ENCODE measurements at regions not wholly inside any gene's neighbourhood (a gene's known extent, or its start where the extent isn't known, plus 50 kb on each side); places are given as distances from the start of the nearest gene placed in this dataset.

GRCh38 chr3:145133281-145133680 is 1027.7 kb downstream of the PLOD2 start:
- H3K36me3 Mint-ChIP-seq, result no peaks in the 10 kb centered on the region
- no peaks in the 10 kb centered on the region for H3K27me3 Mint-ChIP-seq
- H3K4me3 Mint-ChIP-seq, result no peak overlapping the region
- ATAC-seq (ENCODE audit: low read depth), result no peak
- H3K27ac Mint-ChIP-seq, result no peak overlapping the region
- H3K4me1 Mint-ChIP-seq, result no peaks in the 10 kb centered on the region
- DNase-seq (ENCODE audit: low spot score in 2 of 2), result no peak
- no peaks in the 10 kb centered on the region for H3K9me3 Mint-ChIP-seq

GRCh38 chr3:145134738-145135137 is 1026.2 kb downstream of the PLOD2 start:
- Mint-ChIP-seq H3K9me3 (no peaks in the 10 kb centered on the region), H3K36me3 (no peaks in the 10 kb centered on the region), H3K4me1 (no peaks in the 10 kb centered on the region), H3K27ac (no peak overlapping the region), H3K27me3 (no peaks in the 10 kb centered on the region), H3K4me3 (no peak overlapping the region)
- ATAC-seq (ENCODE audit: low read depth) (no peak), DNase-seq (ENCODE audit: low spot score in 2 of 2) (no peak)

GRCh38 chr3:145144361-145144760 is 1016.6 kb downstream of the PLOD2 start:
- Mint-ChIP-seq H3K4me1 (no peaks in the 10 kb centered on the region), H3K4me3 (no peak overlapping the region), H3K27ac (no peak overlapping the region), H3K27me3 (no peaks in the 10 kb centered on the region), H3K9me3 (peaks cover 2% of the 10 kb centered on the region), H3K36me3 (no peaks in the 10 kb centered on the region)
- no peak for DNase-seq (ENCODE audit: low spot score in 2 of 2)
- no peak for ATAC-seq (ENCODE audit: low read depth)

- H3K27me3 Mint-ChIP-seq, result no peaks in the 10 kb centered on the region
- DNase-seq (ENCODE audit: low spot score in 2 of 2), result no peak
Measured at GRCh38 chr3:145145461-145145860, 1015.5 kb downstream of the PLOD2 start.

GRCh38 chr3:145159640-145160039 is 1001.3 kb downstream of the PLOD2 start:
- no peaks in the 10 kb centered on the region for H3K36me3 Mint-ChIP-seq
- no peaks in the 10 kb centered on the region for H3K9me3 Mint-ChIP-seq
- H3K4me3 Mint-ChIP-seq, result no peak overlapping the region
- no peak for ATAC-seq (ENCODE audit: low read depth)
- no peak for DNase-seq (ENCODE audit: low spot score in 2 of 2)
- H3K27ac Mint-ChIP-seq, result no peak overlapping the region
- no peaks in the 10 kb centered on the region for H3K27me3 Mint-ChIP-seq
- no peaks in the 10 kb centered on the region for H3K4me1 Mint-ChIP-seq

More at GRCh38 chr3:145145461-145145860, 1015.5 kb downstream of the PLOD2 start:
- peaks cover 2% of the 10 kb centered on the region for H3K9me3 Mint-ChIP-seq
- H3K4me1 Mint-ChIP-seq, result no peaks in the 10 kb centered on the region
- no peak overlapping the region for H3K4me3 Mint-ChIP-seq
- no peaks in the 10 kb centered on the region for H3K36me3 Mint-ChIP-seq
- ATAC-seq (ENCODE audit: low read depth), result no peak
- no peak overlapping the region for H3K27ac Mint-ChIP-seq

GRCh38 chr3:145170121-145170520 is 990.9 kb downstream of the PLOD2 start:
- Mint-ChIP-seq H3K4me3 (no peak overlapping the region), H3K36me3 (no peaks in the 10 kb centered on the region), H3K9me3 (peaks cover 1% of the 10 kb centered on the region), H3K27me3 (no peaks in the 10 kb centered on the region), H3K4me1 (no peaks in the 10 kb centered on the region), H3K27ac (no peak overlapping the region)
- DNase-seq (ENCODE audit: low spot score in 2 of 2) (no peak), ATAC-seq (ENCODE audit: low read depth) (no peak)

GRCh38 chr3:145175626-145176025 is 985.4 kb downstream of the PLOD2 start:
- Mint-ChIP-seq H3K4me1 (no peaks in the 10 kb centered on the region), H3K27me3 (no peaks in the 10 kb centered on the region), H3K27ac (no peak overlapping the region), H3K4me3 (no peak overlapping the region), H3K36me3 (no peaks in the 10 kb centered on the region), H3K9me3 (peaks cover 1% of the 10 kb centered on the region)
- DNase-seq (ENCODE audit: low spot score in 2 of 2) (no peak), ATAC-seq (ENCODE audit: low read depth) (no peak)

- Mint-ChIP-seq H3K9me3 (no peaks in the 10 kb centered on the region), H3K36me3 (no peaks in the 10 kb centered on the region), H3K4me3 (no peak overlapping the region), H3K27me3 (no peaks in the 10 kb centered on the region), H3K27ac (no peak overlapping the region), H3K4me1 (peaks cover 2% of the 10 kb centered on the region)
- no peak for DNase-seq (ENCODE audit: low spot score in 2 of 2)
- no peak for ATAC-seq (ENCODE audit: low read depth)
Measured at GRCh38 chr3:145176907-145177306, 984.1 kb downstream of the PLOD2 start.

GRCh38 chr3:145177828-145178227 is 983.2 kb downstream of the PLOD2 start:
- Mint-ChIP-seq H3K36me3 (no peaks in the 10 kb centered on the region), H3K4me1 (peaks cover 2% of the 10 kb centered on the region)

GRCh38 chr3:145182196-145182911 is 978.6 kb downstream of the PLOD2 start:
- H3K9me3 Mint-ChIP-seq, result no peaks in the 10 kb centered on the region
- peaks cover 2% of the 10 kb centered on the region for H3K4me1 Mint-ChIP-seq
- DNase-seq (ENCODE audit: low spot score in 2 of 2) (no peak), ATAC-seq (ENCODE audit: low read depth) (no peak)
- no peak overlapping the region for H3K27ac Mint-ChIP-seq
- H3K4me3 Mint-ChIP-seq, result no peak overlapping the region
- H3K36me3 Mint-ChIP-seq, result no peaks in the 10 kb centered on the region
- H3K27me3 Mint-ChIP-seq, result no peaks in the 10 kb centered on the region

More at GRCh38 chr3:145177828-145178227, 983.2 kb downstream of the PLOD2 start:
- Mint-ChIP-seq H3K27ac (no peak overlapping the region), H3K9me3 (no peaks in the 10 kb centered on the region), H3K4me3 (no peak overlapping the region), H3K27me3 (no peaks in the 10 kb centered on the region)
- ATAC-seq (ENCODE audit: low read depth) (no peak), DNase-seq (ENCODE audit: low spot score in 2 of 2) (no peak)

GRCh38 chr3:145183261-145183660 is 977.7 kb downstream of the PLOD2 start:
- Mint-ChIP-seq H3K4me3 (no peak overlapping the region), H3K9me3 (no peaks in the 10 kb centered on the region), H3K27ac (no peak overlapping the region), H3K4me1 (peaks cover 2% of the 10 kb centered on the region), H3K36me3 (no peaks in the 10 kb centered on the region), H3K27me3 (no peaks in the 10 kb centered on the region)
- DNase-seq (ENCODE audit: low spot score in 2 of 2) (no peak), ATAC-seq (ENCODE audit: low read depth) (no peak)

GRCh38 chr3:145188079-145188770 is 972.8 kb downstream of the PLOD2 start:
- no peaks in the 10 kb centered on the region for H3K36me3 Mint-ChIP-seq
- peaks cover 1% of the 10 kb centered on the region for H3K9me3 Mint-ChIP-seq
- H3K4me3 Mint-ChIP-seq, result no peak overlapping the region
- no peaks in the 10 kb centered on the region for H3K27me3 Mint-ChIP-seq
- DNase-seq (ENCODE audit: low spot score in 2 of 2), result no peak
- no peaks in the 10 kb centered on the region for H3K4me1 Mint-ChIP-seq
- ATAC-seq (ENCODE audit: low read depth), result no peak
- no peak overlapping the region for H3K27ac Mint-ChIP-seq

- H3K27ac Mint-ChIP-seq, result no peak overlapping the region
- peaks cover 1% of the 10 kb centered on the region for H3K9me3 Mint-ChIP-seq
- H3K4me3 Mint-ChIP-seq, result no peak overlapping the region
- no peaks in the 10 kb centered on the region for H3K27me3 Mint-ChIP-seq
- ATAC-seq (ENCODE audit: low read depth) (no peak), DNase-seq (ENCODE audit: low spot score in 2 of 2) (no peak)
- no peaks in the 10 kb centered on the region for H3K4me1 Mint-ChIP-seq
- H3K36me3 Mint-ChIP-seq, result no peaks in the 10 kb centered on the region
Measured at GRCh38 chr3:145190138-145190537, 970.8 kb downstream of the PLOD2 start.

GRCh38 chr3:145190761-145191160 is 970.2 kb downstream of the PLOD2 start:
- no peak overlapping the region for H3K27ac Mint-ChIP-seq

GRCh38 chr3:145191543-145191942 is 969.4 kb downstream of the PLOD2 start:
- Mint-ChIP-seq H3K4me3 (no peak overlapping the region), H3K4me1 (no peaks in the 10 kb centered on the region), H3K27ac (no peak overlapping the region), H3K9me3 (peaks cover 1% of the 10 kb centered on the region), H3K27me3 (no peaks in the 10 kb centered on the region), H3K36me3 (no peaks in the 10 kb centered on the region)
- DNase-seq (ENCODE audit: low spot score in 2 of 2) (no peak), ATAC-seq (ENCODE audit: low read depth) (no peak)

More at GRCh38 chr3:145190761-145191160, 970.2 kb downstream of the PLOD2 start:
- DNase-seq (ENCODE audit: low spot score in 2 of 2) (no peak), ATAC-seq (ENCODE audit: low read depth) (no peak)
- Mint-ChIP-seq H3K4me1 (no peaks in the 10 kb centered on the region), H3K27me3 (no peaks in the 10 kb centered on the region), H3K9me3 (peaks cover 1% of the 10 kb centered on the region), H3K4me3 (no peak overlapping the region), H3K36me3 (no peaks in the 10 kb centered on the region)
